SK-N-SH treated with all-trans-retinoic acid at 6 μM for 48 hours (cell line): ENCODE measurements at regions not wholly inside any gene's neighbourhood (a gene's known extent, or its start where the extent isn't known, plus 50 kb on each side); places are given as distances from the start of the nearest gene placed in this dataset.

Experiments
- ATAC-seq: fragments of 200-7000 bp; cut with Tn5 transposase; 3 replicates; pipeline ENCODE4 v1.9.1; 2020; ENCODE audit warnings: mild to moderate bottlenecking, moderate library complexity
- ARNTL ChIP-seq: fragments of 450-650 bp; formaldehyde crosslinking; IDR thresholded peaks from 2 replicates; pipeline ENCODE4 v1.5.0; 2020; ENCODE audit warnings: low read depth, mild to moderate bottlenecking, moderate library complexity, borderline replicate concordance
- BACH2 ChIP-seq: fragments of 250-450 bp; sonication (Bioruptor Pico); IDR thresholded peaks from 2 replicates; pipeline ENCODE4 v1.9.0; 2021; ENCODE audit warnings: mild to moderate bottlenecking, borderline replicate concordance
- CREB5 ChIP-seq: fragments of 250-450 bp; sonication (Bioruptor Pico); IDR thresholded peaks from 2 replicates; pipeline ENCODE4 v1.5.1; 2020; ENCODE audit warnings: low read depth, mild to moderate bottlenecking, moderate library complexity
- CSDC2 ChIP-seq: fragments of 250-450 bp; sonication (Bioruptor Pico); IDR thresholded peaks from 2 replicates; pipeline ENCODE4 v1.5.0; 2020; ENCODE audit warnings: mild to moderate bottlenecking, moderate library complexity
- CSRNP3 ChIP-seq: fragments of 250-450 bp; sonication (Bioruptor Pico); IDR thresholded peaks from 2 replicates; pipeline ENCODE4 v1.5.1; 2021; ENCODE audit warnings: mild to moderate bottlenecking, moderate library complexity
- ESRRG ChIP-seq: fragments of 250-450 bp; sonication (Bioruptor Pico); IDR thresholded peaks from 2 replicates; pipeline ENCODE4 v1.6.1; 2021; ENCODE audit warnings: mild to moderate bottlenecking
- GLIS3 ChIP-seq: fragments of 250-450 bp; sonication (Bioruptor Pico); IDR thresholded peaks from 2 replicates; pipeline ENCODE4 v1.5.0; 2020; ENCODE audit warnings: mild to moderate bottlenecking, moderate library complexity
- ISL1 ChIP-seq: fragments of 250-450 bp; sonication (Bioruptor Pico); IDR thresholded peaks from 2 replicates; pipeline ENCODE4 v2.1.2; 2022; ENCODE audit warnings: mild to moderate bottlenecking, moderate library complexity
- OSR1 ChIP-seq: fragments of 250-450 bp; sonication (Bioruptor Pico); IDR thresholded peaks from 2 replicates; pipeline ENCODE4 v1.8.0; 2022; ENCODE audit warnings: moderate library complexity, mild to moderate bottlenecking, inconsistent platforms
- POU6F1 ChIP-seq: fragments of 250-450 bp; sonication (Bioruptor Pico); IDR thresholded peaks from 2 replicates; pipeline ENCODE4 v1.8.0; 2021; ENCODE audit warnings: low read depth, mild to moderate bottlenecking, moderate library complexity, borderline replicate concordance
- PPARA ChIP-seq: fragments of 250-450 bp; sonication (Bioruptor Pico); IDR thresholded peaks from 2 replicates; pipeline ENCODE4 v1.5.0; 2020; ENCODE audit warnings: mild to moderate bottlenecking, borderline replicate concordance
- RARB ChIP-seq: fragments of 250-450 bp; sonication (Bioruptor Pico); IDR thresholded peaks from 2 replicates; pipeline ENCODE4 v1.8.0; 2021; ENCODE audit warnings: mild to moderate bottlenecking, moderate library complexity
- SNAI2 ChIP-seq: fragments of 250-450 bp; sonication (Bioruptor Pico); IDR thresholded peaks from 2 replicates; pipeline ENCODE4 v1.5.0; 2020; ENCODE audit warnings: mild to moderate bottlenecking, moderate library complexity
- TCF4 ChIP-seq: fragments of 250-450 bp; sonication (Bioruptor Pico); IDR thresholded peaks from 2 replicates; pipeline ENCODE4 v1.8.0; 2021; ENCODE audit warnings: mild to moderate bottlenecking, moderate library complexity, borderline replicate concordance
- TOX ChIP-seq: fragments of 250-450 bp; sonication (Bioruptor Pico); IDR thresholded peaks from 2 replicates; pipeline ENCODE4 v1.8.0; 2021; ENCODE audit warnings: mild to moderate bottlenecking, moderate library complexity, borderline replicate concordance
- ZC3H10 ChIP-seq: fragments of 250-450 bp; sonication (Bioruptor Pico); IDR thresholded peaks from 2 replicates; pipeline ENCODE4 v1.5.1; 2021; ENCODE audit warnings: mild to moderate bottlenecking, moderate library complexity
- ZFP3 ChIP-seq: fragments of 250-450 bp; sonication (Bioruptor Pico); IDR thresholded peaks from 2 replicates; pipeline ENCODE4 v1.5.0; 2020; ENCODE audit warnings: mild to moderate bottlenecking, moderate library complexity
- ZFP30 ChIP-seq: fragments of 450-650 bp; formaldehyde crosslinking; IDR thresholded peaks from 2 replicates; pipeline ENCODE4 v1.5.0; 2022; ENCODE audit warnings: mild to moderate bottlenecking, moderate library complexity
- ZNF565 ChIP-seq: fragments of 450-650 bp; formaldehyde crosslinking; conservative IDR thresholded peaks from 2 replicates; pipeline ENCODE4 v1.5.0; 2020; ENCODE audit warnings: low read depth, mild to moderate bottlenecking, moderate library complexity
- TF ChIP-seq, protein P1 (sequence below): fragments of 250-450 bp; sonication (Bioruptor Pico); IDR thresholded peaks from 2 replicates; pipeline ENCODE4 v1.5.0; 2020; ENCODE audit warnings: mild to moderate bottlenecking, moderate library complexity

GRCh38 chr3:23747841-23748240, 57.9 kb upstream of the UBE2E1 start:
- TF ChIP-seq CSRNP3 (no peak), ISL1 (peak; percentile 66)
- TF ChIP-seq, all 23 proteins: peak for 1
- peak; percentile 56 for ATAC-seq

DNA sequence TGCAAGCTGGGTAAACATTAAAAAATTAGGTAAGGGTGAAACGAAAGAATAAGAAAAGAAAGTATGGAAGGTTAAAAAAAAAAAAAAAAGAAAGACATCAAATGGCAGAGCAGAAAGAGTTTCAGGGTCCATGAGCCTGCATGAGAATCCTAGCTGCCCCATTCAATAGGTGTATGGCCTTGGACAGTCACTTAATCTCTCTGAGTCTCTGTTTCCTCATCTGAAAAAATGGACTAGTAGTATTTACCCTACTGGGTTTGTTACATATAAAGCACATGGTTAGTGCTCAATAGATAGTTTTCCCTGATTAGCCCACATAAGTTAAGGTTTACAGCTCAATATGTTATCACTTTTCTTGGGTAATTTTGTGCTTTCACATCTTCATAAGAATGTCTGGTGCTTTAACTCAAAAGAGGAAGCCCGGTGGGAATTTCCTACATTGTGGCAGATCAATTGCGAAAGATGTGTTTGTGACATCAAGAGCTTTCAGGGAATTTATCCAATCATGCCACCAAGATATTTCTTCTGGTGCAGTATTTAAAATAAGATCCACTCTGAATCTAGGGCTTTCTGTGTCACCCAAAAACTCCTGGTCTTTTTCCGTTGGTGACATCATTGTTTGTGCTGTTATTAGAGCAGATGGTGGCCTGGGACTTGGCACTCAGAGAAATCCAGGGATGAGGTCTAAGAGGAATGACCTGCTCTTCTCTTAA, 57.2 kb upstream of the UBE2E1 start:
- no peak for ATAC-seq

DNA sequence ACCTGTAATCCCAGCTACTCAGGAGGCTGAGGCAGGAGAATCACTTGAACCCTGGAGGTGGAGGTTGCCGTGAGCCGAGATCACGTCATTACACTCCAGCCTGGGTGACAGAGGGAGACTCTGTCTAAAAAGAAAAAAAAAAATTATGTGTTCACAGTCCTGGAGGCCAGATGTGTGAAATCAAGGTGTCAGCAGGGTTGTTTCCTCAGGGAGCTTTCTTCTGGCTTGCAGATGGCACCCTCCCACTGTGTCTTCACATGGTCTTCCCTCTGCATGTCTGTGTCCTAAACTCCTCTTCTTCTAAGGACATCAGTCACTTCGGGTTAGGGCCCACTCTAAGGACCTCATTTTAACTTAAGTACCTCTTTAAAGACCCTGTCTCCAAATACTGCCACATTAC, 56.1 kb upstream of the UBE2E1 start:
- no peak for ATAC-seq
- TF ChIP-seq CREB5 (CRISPR knock-in tag) (no peak), ZNF565 (CRISPR knock-in tag) (no peak), TOX (CRISPR knock-in tag) (no peak), CSRNP3 (no peak), ZFP30 (CRISPR knock-in tag) (no peak), ISL1 (no peak), ZFP3 (CRISPR knock-in tag) (no peak), ESRRG (CRISPR knock-in tag) (no peak), BACH2 (CRISPR knock-in tag) (no peak), PPARA (no peak)

More for the DNA sequence above, 57.2 kb upstream of the UBE2E1 start:
- TF ChIP-seq ESRRG (CRISPR knock-in tag), result no peak
- no peak for TF ChIP-seq TOX (CRISPR knock-in tag)
- no peak for TF ChIP-seq RARB
- TF ChIP-seq ISL1, result no peak
- no peak for TF ChIP-seq OSR1
- no peak for TF ChIP-seq ZC3H10 (CRISPR knock-in tag)
- no peak for TF ChIP-seq ARNTL (CRISPR knock-in tag)
- TF ChIP-seq GLIS3 (CRISPR knock-in tag), result no peak
- no peak for TF ChIP-seq PPARA
- no peak for TF ChIP-seq ZNF565 (CRISPR knock-in tag)
- no peak for TF ChIP-seq POU6F1 (CRISPR knock-in tag)
- TF ChIP-seq TCF4 (CRISPR knock-in tag), result no peak
- TF ChIP-seq, protein P1, sequence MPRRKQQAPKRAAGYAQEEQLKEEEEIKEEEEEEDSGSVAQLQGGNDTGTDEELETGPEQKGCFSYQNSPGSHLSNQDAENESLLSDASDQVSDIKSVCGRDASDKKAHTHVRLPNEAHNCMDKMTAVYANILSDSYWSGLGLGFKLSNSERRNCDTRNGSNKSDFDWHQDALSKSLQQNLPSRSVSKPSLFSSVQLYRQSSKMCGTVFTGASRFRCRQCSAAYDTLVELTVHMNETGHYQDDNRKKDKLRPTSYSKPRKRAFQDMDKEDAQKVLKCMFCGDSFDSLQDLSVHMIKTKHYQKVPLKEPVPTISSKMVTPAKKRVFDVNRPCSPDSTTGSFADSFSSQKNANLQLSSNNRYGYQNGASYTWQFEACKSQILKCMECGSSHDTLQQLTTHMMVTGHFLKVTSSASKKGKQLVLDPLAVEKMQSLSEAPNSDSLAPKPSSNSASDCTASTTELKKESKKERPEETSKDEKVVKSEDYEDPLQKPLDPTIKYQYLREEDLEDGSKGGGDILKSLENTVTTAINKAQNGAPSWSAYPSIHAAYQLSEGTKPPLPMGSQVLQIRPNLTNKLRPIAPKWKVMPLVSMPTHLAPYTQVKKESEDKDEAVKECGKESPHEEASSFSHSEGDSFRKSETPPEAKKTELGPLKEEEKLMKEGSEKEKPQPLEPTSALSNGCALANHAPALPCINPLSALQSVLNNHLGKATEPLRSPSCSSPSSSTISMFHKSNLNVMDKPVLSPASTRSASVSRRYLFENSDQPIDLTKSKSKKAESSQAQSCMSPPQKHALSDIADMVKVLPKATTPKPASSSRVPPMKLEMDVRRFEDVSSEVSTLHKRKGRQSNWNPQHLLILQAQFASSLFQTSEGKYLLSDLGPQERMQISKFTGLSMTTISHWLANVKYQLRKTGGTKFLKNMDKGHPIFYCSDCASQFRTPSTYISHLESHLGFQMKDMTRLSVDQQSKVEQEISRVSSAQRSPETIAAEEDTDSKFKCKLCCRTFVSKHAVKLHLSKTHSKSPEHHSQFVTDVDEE, result no peak
- TF ChIP-seq ZFP30 (CRISPR knock-in tag), result no peak
- no peak for TF ChIP-seq CSRNP3
- TF ChIP-seq CSDC2, result no peak
- TF ChIP-seq BACH2 (CRISPR knock-in tag), result no peak
- no peak for TF ChIP-seq CREB5 (CRISPR knock-in tag)
- TF ChIP-seq SNAI2 (CRISPR knock-in tag), result no peak
